GM12891 (cell line): ENCODE measurements at regions not wholly inside any gene's neighbourhood (a gene's known extent, or its start where the extent isn't known, plus 50 kb on each side); places are given as distances from the start of the nearest gene placed in this dataset.

Experiments used
- DNase-seq: peaks from one replicate; pipeline ENCODE4 v3.0.0; 2011; ENCODE audit warnings: low spot score; ENCODE audit not compliant: insufficient read length
- FAIRE-seq: peaks from 2 replicates; lab custom pipeline; 2011; peaks lifted over from hg19 to GRCh38; lab: Jason Lieb, UNC
- PAX5 ChIP-seq: IDR thresholded peaks from 2 replicates; pipeline ENCODE4 v1.6.1; 2011; ENCODE audit warnings: low read length, moderate library complexity, mild to moderate bottlenecking; ENCODE audit not compliant: insufficient read depth, severe bottlenecking
- POLR2A ChIP-seq: IDR thresholded peaks from 2 replicates; pipeline ENCODE4 v1.6.1; 2011; ENCODE audit warnings: low read depth, low read length, control low read depth
- POLR2AphosphoS5 ChIP-seq: IDR thresholded peaks from 2 replicates; pipeline ENCODE4 v1.6.1; 2011; ENCODE audit warnings: low read depth, low read length, control low read depth
- POU2F2 ChIP-seq: IDR thresholded peaks from 2 replicates; pipeline ENCODE4 v1.6.1; 2011; ENCODE audit warnings: low read depth, mild to moderate bottlenecking, control low read depth, low read length, moderate library complexity
- SPI1 ChIP-seq: IDR thresholded peaks from 2 replicates; pipeline ENCODE4 v1.6.1; 2011; ENCODE audit warnings: low read depth, low read length, control low read depth
- TAF1 ChIP-seq: IDR thresholded peaks from 2 replicates; pipeline ENCODE4 v1.6.1; 2011; ENCODE audit warnings: low read depth, low read length, control low read depth

DNA sequence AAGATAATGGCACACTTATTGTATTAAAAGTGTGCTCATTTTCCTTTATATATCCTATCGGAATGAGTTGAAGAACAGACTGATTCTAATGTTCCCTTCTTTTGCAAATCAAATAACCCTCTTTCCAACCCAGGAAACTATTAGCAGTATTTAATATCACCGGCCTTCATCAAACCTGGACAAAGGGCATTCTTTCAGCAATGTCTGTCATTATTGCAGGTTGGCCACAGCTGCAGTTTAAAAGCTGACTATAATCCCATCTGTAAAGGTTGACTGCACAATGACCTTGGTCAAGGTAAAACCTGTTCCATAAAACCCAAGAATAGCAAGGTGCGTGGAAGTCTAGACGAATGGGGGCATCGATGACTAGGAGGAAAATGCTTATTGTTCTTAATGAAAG lies 472.3 kb upstream of the SOX5 start:
- no peak for FAIRE-seq
- TF ChIP-seq SPI1 (no peak), PAX5 (no peak), TAF1 (no peak), POLR2AphosphoS5 (no peak), POLR2A (no peak), POU2F2 (no peak)
- no peak for DNase-seq

GRCh38 chr12:24418157-24418556 lies 468.7 kb upstream of the SOX5 start:
- no peak for DNase-seq
- no peak for TF ChIP-seq PAX5
- no peak for TF ChIP-seq POLR2AphosphoS5
- no peak for TF ChIP-seq SPI1
- TF ChIP-seq TAF1: no peak
- TF ChIP-seq POU2F2: no peak
- TF ChIP-seq POLR2A: no peak
- no peak for FAIRE-seq

DNA sequence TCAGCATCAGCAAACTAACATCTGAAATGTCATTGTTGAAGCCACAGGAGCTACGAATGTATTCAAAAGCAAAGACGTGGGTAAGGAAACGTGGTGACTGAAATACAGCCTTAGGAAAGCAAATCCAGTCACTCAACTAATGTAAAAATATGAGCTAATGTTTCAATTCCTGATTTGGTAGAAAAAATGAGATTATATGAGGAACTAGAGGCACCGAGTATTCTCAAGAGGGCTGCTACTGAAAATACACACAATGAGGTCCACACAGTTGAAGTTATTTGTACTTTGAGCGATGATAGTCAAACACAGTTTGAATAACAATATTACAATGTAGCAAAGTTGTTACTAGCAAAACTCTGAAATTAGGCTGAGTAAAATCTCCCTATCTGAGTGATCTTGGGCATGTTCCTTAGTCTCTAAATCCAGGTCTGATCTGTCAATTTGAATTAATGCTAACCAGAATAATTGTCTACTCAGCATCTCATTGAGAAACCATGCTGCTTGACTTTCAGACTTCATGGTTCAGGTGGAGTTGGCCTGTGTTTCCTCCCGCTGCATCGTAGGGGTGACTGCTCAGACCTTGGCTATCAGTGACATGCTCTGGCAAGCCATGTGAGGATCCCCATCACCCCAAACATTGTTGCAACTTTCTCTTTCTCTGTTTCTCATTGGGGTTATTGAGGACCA lies 467.1 kb upstream of the SOX5 start:
- no peak for DNase-seq
- no peak for TF ChIP-seq POU2F2
- no peak for TF ChIP-seq PAX5
- no peak for TF ChIP-seq POLR2AphosphoS5
- TF ChIP-seq SPI1: no peak
- TF ChIP-seq TAF1: no peak
- no peak for TF ChIP-seq POLR2A
- no peak for FAIRE-seq

DNA sequence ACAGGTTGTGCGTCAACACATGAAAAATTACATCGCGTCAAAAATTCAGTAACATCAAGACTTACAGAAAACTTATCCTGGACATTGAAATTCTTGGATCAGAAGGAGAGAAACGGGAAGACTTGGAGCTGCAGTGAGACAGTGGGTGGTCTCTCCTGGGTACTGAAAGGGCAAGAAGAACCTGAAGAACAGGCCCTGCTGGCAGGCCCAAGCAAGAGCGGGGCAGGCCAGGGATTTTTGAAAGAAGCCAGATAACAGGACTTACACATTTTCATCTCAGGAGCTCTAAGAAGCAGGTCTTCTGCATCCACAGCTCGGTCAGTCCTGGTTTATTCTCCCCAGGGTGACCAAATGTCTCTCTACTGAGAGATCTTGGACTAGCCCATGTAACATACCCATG lies 466.5 kb upstream of the SOX5 start:
- TF ChIP-seq POLR2AphosphoS5 (no peak), SPI1 (no peak), POU2F2 (no peak), TAF1 (no peak), POLR2A (no peak), PAX5 (no peak)
- DNase-seq (no peak), FAIRE-seq (no peak)

DNA sequence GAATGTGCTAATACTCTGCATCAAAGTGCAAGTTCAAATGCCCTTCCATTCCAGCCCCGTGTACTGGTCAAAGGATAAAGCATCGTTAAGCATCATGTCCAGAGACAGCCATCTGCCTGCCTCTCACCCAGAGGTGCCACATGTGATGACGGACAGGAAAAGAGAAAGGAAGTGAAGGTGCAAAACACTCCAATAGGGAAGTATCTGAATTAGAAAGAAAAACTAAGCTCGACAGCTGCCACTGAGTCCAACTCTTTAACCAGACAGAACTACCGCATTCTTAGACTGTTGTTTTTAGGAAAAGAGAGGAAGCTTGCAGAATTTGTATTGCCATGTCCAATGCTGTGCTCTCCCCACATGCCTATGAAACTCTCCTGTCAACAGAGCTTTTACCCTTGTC lies 465.0 kb upstream of the SOX5 start:
- TF ChIP-seq PAX5 (no peak), POU2F2 (no peak), POLR2A (no peak), SPI1 (no peak), TAF1 (no peak), POLR2AphosphoS5 (no peak)
- no peak for FAIRE-seq
- DNase-seq: no peak

DNA sequence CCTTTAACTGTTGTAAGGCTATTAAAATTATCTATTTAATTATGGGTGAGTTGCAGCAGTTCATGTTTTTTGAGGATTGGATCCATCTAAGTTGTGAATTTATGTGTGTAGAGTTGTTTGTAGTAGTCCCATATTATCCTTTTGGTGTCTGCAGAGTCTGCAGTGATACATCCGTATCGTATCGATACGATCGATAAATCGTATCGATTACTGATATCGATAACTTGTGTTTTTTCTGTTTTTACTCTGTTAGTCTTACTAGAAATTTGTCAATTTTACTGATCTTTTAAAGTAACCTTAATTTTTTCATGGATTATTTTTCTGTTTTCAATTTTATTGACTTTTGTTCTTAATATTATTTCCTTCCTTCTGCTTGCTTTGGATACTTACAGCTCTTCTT lies 462.5 kb upstream of the SOX5 start:
- no peak for TF ChIP-seq POLR2A
- no peak for TF ChIP-seq TAF1
- DNase-seq (no peak), FAIRE-seq (no peak)

DNA sequence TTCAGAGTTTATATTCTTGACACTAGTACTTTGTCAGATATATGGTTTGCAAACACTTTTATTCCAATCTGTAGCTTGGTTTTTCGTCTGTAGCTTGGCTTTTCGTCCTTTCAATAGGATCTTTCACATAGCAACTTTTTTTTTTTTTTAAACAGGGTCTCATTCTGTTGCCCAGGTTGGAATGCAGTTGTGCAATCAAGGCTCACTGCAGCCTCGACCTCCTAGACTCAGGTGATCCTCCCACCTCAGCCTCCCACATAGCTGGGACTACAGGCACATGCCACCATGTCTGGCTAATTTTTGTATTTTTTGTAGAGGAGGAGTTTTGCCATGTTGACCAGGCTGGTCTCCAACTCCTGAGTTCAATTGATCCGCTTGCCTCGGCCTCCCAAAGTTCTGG lies 460.4 kb upstream of the SOX5 start:
- FAIRE-seq (no peak), DNase-seq (no peak)
- TF ChIP-seq TAF1: no peak
- TF ChIP-seq POLR2AphosphoS5: no peak
- TF ChIP-seq POU2F2: no peak
- no peak for TF ChIP-seq SPI1
- no peak for TF ChIP-seq POLR2A
- TF ChIP-seq PAX5: no peak

- TF ChIP-seq POU2F2 (no peak), SPI1 (no peak), POLR2AphosphoS5 (no peak), POLR2A (no peak), TAF1 (no peak), PAX5 (no peak)
- FAIRE-seq: no peak
- no peak for DNase-seq
These were observed 458.8 kb upstream of the SOX5 start for GRCh38 chr12:24408305-24408704.

GRCh38 chr12:24407884-24408283 lies 458.4 kb upstream of the SOX5 start:
- FAIRE-seq (no peak), DNase-seq (no peak)
- TF ChIP-seq SPI1: no peak
- TF ChIP-seq TAF1: no peak
- no peak for TF ChIP-seq POLR2A
- no peak for TF ChIP-seq PAX5
- no peak for TF ChIP-seq POLR2AphosphoS5
- no peak for TF ChIP-seq POU2F2

- TF ChIP-seq POLR2AphosphoS5: no peak
- TF ChIP-seq SPI1: no peak
- TF ChIP-seq PAX5: no peak
- TF ChIP-seq POU2F2: no peak
- no peak for TF ChIP-seq POLR2A
- TF ChIP-seq TAF1: no peak
- FAIRE-seq (no peak), DNase-seq (no peak)
These were observed 454.8 kb upstream of the SOX5 start for GRCh38 chr12:24404086-24404815.
